HG03565 (cell line): ENCODE measurements at regions not wholly inside any gene's neighbourhood (a gene's known extent, or its start where the extent isn't known, plus 50 kb on each side); places are given as distances from the start of the nearest gene placed in this dataset.

Experiments
- ATAC-seq: cut with Tn5 transposase; IDR thresholded peaks from one replicate; pipeline ENCODE4 v1.9.1; 2021; ENCODE audit warnings: mild to moderate bottlenecking, moderate library complexity; ENCODE audit not compliant: unreplicated experiment

GRCh38 chr4:149136951-149137620, 678.6 kb downstream of the IQCM start:
- no peak for ATAC-seq

GRCh38 chr4:149135062-149135461, 680.6 kb downstream of the IQCM start:
- ATAC-seq: no peak

- no peak for ATAC-seq
These were observed 678.8 kb upstream of the NR3C2 start for GRCh38 chr4:149121023-149121404.

- no peak for ATAC-seq
These were observed 678.3 kb upstream of the NR3C2 start for GRCh38 chr4:149120331-149121022.

GRCh38 chr4:149116806-149117205, 674.6 kb upstream of the NR3C2 start:
- no peak for ATAC-seq

GRCh38 chr4:149113804-149114430, 671.7 kb upstream of the NR3C2 start:
- no peak for ATAC-seq

GRCh38 chr4:149112109-149112508, 669.9 kb upstream of the NR3C2 start:
- ATAC-seq: no peak

GRCh38 chr4:149110481-149110880, 668.3 kb upstream of the NR3C2 start:
- ATAC-seq: no peak

GRCh38 chr4:149108626-149109025, 666.4 kb upstream of the NR3C2 start:
- no peak for ATAC-seq

GRCh38 chr4:149102765-149103164, 660.6 kb upstream of the NR3C2 start:
- ATAC-seq: no peak

- no peak for ATAC-seq
These were observed 659.4 kb upstream of the NR3C2 start for GRCh38 chr4:149101649-149102048.

GRCh38 chr4:149095811-149096210, 653.6 kb upstream of the NR3C2 start:
- ATAC-seq: no peak

GRCh38 chr4:149095001-149095400, 652.8 kb upstream of the NR3C2 start:
- no peak for ATAC-seq

GRCh38 chr4:149084144-149084543, 641.9 kb upstream of the NR3C2 start:
- no peak for ATAC-seq

GRCh38 chr4:149077181-149077580, 635.0 kb upstream of the NR3C2 start:
- ATAC-seq: no peak

GRCh38 chr4:149076401-149076800, 634.2 kb upstream of the NR3C2 start:
- no peak for ATAC-seq

GRCh38 chr4:149072384-149072783, 630.2 kb upstream of the NR3C2 start:
- no peak for ATAC-seq

- ATAC-seq: no peak
These were observed 623.5 kb upstream of the NR3C2 start for GRCh38 chr4:149065753-149066152.

- no peak for ATAC-seq
These were observed 620.8 kb upstream of the NR3C2 start for GRCh38 chr4:149062997-149063396.

- no peak for ATAC-seq
These were observed 615.4 kb upstream of the NR3C2 start for GRCh38 chr4:149057594-149057993.

- no peak for ATAC-seq
These were observed 614.4 kb upstream of the NR3C2 start for GRCh38 chr4:149056615-149057014.

- no peak for ATAC-seq
These were observed 613.4 kb upstream of the NR3C2 start for GRCh38 chr4:149055624-149056023.
